A673 (cell line): ENCODE measurements at regions not wholly inside any gene's neighbourhood (a gene's known extent, or its start where the extent isn't known, plus 50 kb on each side); places are given as distances from the start of the nearest gene placed in this dataset.

Source experiments
- EZH2 ChIP-seq: fragments of 200-600 bp; sonication (generic); IDR thresholded peaks from 2 replicates; pipeline ENCODE4 v1.6.1; 2017; ENCODE audit warnings: borderline replicate concordance, low read depth, mild to moderate bottlenecking, mixed read lengths, antibody characterized with exemption, low read length; ENCODE audit not compliant: poor library complexity, severe bottlenecking
- TF ChIP-seq, protein P1 (sequence below): fragments of 300-800, 200-600 bp; sonication (generic); conservative IDR thresholded peaks from 2 replicates; pipeline ENCODE4 v1.5.1; 2017; ENCODE audit warnings: low read depth, mild to moderate bottlenecking, antibody characterized with exemption, low read length, moderate library complexity, mixed read lengths

DNA sequence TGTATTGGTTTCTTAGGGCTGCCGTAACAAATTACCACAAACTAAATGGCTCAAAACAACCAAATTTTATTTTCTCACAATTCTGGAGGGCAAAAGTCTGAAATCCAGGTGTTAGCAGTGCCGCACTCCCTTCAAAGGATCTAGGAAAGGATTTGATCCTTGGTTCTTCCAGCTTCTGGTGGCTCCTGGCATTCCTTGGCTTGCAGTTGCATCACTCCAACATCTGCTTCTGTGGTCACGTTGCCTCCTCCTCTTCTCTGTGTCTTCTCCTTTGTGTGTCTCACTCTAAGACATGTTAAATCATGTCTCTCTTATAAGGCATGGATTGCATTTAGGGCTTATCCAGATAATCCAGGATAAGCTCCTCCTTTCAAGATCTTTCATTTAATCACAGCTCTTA, 262.2 kb downstream of the MEX3B start:
- no peak for TF ChIP-seq EZH2
- TF ChIP-seq, protein P1, sequence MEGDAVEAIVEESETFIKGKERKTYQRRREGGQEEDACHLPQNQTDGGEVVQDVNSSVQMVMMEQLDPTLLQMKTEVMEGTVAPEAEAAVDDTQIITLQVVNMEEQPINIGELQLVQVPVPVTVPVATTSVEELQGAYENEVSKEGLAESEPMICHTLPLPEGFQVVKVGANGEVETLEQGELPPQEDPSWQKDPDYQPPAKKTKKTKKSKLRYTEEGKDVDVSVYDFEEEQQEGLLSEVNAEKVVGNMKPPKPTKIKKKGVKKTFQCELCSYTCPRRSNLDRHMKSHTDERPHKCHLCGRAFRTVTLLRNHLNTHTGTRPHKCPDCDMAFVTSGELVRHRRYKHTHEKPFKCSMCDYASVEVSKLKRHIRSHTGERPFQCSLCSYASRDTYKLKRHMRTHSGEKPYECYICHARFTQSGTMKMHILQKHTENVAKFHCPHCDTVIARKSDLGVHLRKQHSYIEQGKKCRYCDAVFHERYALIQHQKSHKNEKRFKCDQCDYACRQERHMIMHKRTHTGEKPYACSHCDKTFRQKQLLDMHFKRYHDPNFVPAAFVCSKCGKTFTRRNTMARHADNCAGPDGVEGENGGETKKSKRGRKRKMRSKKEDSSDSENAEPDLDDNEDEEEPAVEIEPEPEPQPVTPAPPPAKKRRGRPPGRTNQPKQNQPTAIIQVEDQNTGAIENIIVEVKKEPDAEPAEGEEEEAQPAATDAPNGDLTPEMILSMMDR: no peak
